Omental fat pad (tissue), 3 donors: ENCODE measurements at regions not wholly inside any gene's neighbourhood (a gene's known extent, or its start where the extent isn't known, plus 50 kb on each side); places are given as distances from the start of the nearest gene placed in this dataset.

Experiments used
- ATAC-seq: fragments of 150-250 bp; one replicate; pipeline ENCODE4 v1.9.1; 2016; ENCODE audit warnings: mild to moderate bottlenecking, moderate library complexity; ENCODE audit not compliant: low FRiP score
- DNase-seq: peaks from one replicate; pipeline ENCODE4 v3.0.0-alpha.2; 2019; ENCODE audit warnings: low spot score
- TF ChIP-seq, protein P1 (sequence below), 3 donors: fragments of 450-650 bp; IDR thresholded peaks; one replicate each; pipeline ENCODE4 v1.5.1; 2016 to 2017; ENCODE audit warnings: antibody characterized with exemption in 3 of 3, mild to moderate bottlenecking in 3 of 3, moderate library complexity in 2 of 3

- no peak for ATAC-seq
- no peak for DNase-seq
- TF ChIP-seq, protein P1, sequence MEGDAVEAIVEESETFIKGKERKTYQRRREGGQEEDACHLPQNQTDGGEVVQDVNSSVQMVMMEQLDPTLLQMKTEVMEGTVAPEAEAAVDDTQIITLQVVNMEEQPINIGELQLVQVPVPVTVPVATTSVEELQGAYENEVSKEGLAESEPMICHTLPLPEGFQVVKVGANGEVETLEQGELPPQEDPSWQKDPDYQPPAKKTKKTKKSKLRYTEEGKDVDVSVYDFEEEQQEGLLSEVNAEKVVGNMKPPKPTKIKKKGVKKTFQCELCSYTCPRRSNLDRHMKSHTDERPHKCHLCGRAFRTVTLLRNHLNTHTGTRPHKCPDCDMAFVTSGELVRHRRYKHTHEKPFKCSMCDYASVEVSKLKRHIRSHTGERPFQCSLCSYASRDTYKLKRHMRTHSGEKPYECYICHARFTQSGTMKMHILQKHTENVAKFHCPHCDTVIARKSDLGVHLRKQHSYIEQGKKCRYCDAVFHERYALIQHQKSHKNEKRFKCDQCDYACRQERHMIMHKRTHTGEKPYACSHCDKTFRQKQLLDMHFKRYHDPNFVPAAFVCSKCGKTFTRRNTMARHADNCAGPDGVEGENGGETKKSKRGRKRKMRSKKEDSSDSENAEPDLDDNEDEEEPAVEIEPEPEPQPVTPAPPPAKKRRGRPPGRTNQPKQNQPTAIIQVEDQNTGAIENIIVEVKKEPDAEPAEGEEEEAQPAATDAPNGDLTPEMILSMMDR (IDR thresholded peaks at IDR 0.05): no peak
Observed at GRCh38 chr6:51098246-51098645, 279.6 kb downstream of the TFAP2B start.

DNA sequence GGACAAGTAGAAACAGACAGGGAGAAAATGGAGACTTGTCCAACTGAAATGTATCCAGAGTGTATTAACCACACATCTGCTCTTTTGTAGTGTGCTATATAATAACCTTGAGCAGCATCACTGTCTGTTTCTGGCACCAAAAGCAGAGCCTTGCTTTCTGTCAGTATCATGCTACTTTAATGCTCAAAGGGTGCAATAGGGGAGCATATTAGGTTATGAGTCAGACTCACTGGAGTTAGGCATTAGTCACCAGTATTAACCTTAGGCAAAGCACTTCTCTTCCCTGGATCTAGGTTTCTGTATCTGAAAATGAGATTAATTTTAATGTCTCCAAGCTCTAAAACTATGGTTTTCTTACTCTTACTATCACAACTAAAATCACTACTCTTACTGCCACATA, 280.1 kb downstream of the TFAP2B start:
- DNase-seq (no peak), ATAC-seq (no peak)
- TF ChIP-seq, protein P1 (IDR thresholded peaks at IDR 0.05): no peak

DNA sequence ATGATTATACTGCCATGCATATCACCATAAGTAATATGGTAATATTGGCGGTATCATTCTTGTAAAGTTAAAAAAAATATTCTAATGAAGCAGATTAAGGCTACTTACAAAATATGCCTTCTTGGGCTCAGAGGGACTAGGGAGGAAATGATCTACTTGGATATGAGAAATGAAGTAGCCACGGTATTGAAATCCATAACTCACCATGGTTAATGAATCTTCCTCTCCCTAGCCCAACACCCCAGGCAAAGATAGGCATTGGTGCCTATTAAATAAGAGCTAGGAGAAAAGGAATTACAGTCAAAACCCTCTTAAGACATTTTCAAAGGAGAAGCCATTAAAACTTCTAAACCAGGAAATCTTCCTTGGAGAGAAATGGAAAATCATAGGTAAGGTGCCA, 280.5 kb downstream of the TFAP2B start:
- DNase-seq (no peak), ATAC-seq (no peak)
- TF ChIP-seq, protein P1 (IDR thresholded peaks at IDR 0.05): no peak

DNA sequence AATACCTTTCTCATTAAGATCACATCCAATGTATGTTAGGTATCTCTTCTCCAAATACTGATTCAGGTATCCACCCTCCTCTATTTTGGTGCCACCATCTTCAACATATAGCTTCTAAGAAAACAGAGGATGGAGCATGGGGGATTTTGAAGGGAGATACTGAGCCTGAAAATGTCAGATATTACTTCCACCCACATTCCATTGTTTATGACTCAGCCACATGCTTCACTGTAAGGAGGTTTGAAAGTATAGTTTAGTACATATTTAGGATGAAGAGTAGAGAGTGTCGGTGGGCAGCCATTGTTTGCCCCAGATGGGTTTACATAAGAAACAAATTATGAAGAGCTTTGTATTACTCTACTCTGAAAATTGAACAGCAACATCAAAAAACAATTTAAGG, 286.7 kb downstream of the TFAP2B start:
- ATAC-seq: no peak
- no peak for DNase-seq
- TF ChIP-seq, protein P1 (IDR thresholded peaks at IDR 0.05): no peak

DNA sequence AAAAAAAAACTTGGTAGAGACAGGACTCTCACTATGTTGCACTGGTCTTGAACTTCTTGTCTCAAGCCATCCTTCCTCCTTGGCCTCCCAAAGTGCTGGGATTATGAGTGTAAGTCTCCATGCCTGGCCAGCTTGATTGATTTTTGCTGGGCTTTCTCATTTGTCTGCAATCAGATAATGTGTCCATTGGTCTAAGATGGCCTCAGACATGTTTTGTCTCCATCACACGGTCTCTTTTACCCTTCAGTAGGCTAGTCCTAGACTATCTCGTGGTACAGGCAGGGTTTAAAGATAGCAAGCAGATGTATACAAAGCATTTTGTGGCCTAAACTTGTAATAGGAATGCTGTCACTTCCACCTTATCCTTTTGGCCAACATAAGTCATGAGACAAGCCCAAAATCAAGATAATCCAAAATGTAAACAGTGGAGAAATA, 289.1 kb downstream of the TFAP2B start:
- ATAC-seq (no peak), DNase-seq (no peak)
- TF ChIP-seq, protein P1 (IDR thresholded peaks at IDR 0.05): no peak

DNA sequence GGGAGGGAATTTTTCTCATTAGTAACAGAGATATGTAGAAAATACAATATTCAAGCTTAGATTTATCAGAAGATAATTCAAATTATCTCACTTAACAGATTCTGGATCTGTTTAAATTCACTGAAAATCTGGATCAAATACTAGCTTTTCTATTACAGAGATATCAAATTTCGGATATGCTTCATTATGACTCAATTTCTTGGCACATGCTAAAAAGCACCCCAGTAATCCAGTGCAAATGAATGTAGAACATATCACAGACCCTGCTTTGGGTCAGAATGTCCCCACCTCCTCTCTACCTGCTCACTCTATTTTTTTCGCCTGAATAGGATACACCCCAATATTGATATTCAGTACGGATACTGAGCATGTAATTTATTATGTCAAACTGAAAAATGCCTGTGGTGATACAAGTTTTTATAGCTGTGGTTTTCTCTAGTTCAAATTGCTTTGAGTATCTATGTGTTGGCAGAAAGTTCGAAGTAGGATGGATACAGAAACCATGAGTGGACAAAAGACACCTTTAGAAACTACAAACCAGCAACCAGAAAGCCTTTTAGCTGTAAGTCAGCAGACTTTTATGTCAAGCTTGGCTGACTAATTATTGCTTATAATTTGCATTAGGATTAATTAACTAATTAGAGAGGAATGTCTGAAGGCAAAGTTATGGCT, 290.0 kb downstream of the TFAP2B start:
- TF ChIP-seq, protein P1 (IDR thresholded peaks at IDR 0.05): no peak
- DNase-seq (no peak), ATAC-seq (no peak)

DNA sequence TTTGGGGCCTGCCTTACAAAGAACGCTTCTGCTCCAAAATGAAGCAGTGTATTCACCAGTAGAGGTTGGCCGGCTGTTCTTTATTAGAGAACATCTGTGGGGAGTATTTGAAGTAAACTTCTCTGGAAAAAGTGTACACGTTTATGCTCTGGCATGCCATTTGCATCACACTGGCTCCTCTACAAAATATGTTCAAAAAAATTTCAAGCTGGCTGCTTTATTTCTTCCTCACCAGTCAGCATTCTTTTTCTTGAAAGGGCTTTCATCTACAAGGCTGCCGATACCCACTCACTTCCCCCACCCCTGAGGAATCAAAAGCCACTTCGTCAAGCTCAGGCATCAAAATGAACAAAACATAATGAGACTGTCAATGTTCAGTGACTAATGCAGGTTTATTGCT, 294.1 kb downstream of the TFAP2B start:
- TF ChIP-seq, protein P1 (IDR thresholded peaks at IDR 0.05): no peak
- no peak for DNase-seq
- no peak for ATAC-seq
